H1 (cell line): ENCODE measurements at regions not wholly inside any gene's neighbourhood (a gene's known extent, or its start where the extent isn't known, plus 50 kb on each side); places are given as distances from the start of the nearest gene placed in this dataset.

ENCODE experiments used
- CTCF ChIA-PET: fragments of 300-600 bp; sonication (Branson Sonifier 250); formaldehyde crosslinking; loops from one replicate; lab custom pipeline; 2021; ENCODE audit not compliant: partially characterized antibody; lab: Charles Lee
- POLR2A ChIA-PET: fragments of 300-600 bp; sonication (Branson Sonifier 250); formaldehyde crosslinking; loops from one replicate; lab custom pipeline; 2021; ENCODE audit warnings: inconsistent platforms; ENCODE audit not compliant: partially characterized antibody; lab: Charles Lee
- DNase-seq, 2 experiments: peaks; one replicate each; pipeline versions ENCODE4 v3.0.0 to v3.0.0-alpha.2; 2010 to 2022; ENCODE audit warnings: low spot score in 2 of 2, low read depth in 1 of 2, mixed read lengths in 1 of 2
- FAIRE-seq: peaks from 2 replicates; lab custom pipeline; 2011; peaks lifted over from hg19 to GRCh38; lab: Jason Lieb, UNC
- H2AFZ ChIP-seq: 2 replicates; pipeline ENCODE4 v1.8.1; 2012; ENCODE audit warnings: low read length, inconsistent platforms
- H2AK5ac ChIP-seq: 2 replicates; pipeline ENCODE4 v1.6.1; 2013; ENCODE audit warnings: low read depth, low read length
- H2BK120ac ChIP-seq: replicated peaks from 2 replicates; pipeline ENCODE3; 2013; ENCODE audit warnings: low read depth, low read length, inconsistent platforms
- H2BK12ac ChIP-seq: 2 replicates; pipeline ENCODE4 v1.6.1; 2013; ENCODE audit warnings: low read depth, low read length
- H2BK15ac ChIP-seq: 2 replicates; pipeline ENCODE4 v1.6.1; 2013; ENCODE audit warnings: low read length
- H2BK20ac ChIP-seq: 2 replicates; pipeline ENCODE4 v1.6.1; 2013; ENCODE audit warnings: low read length
- H2BK5ac ChIP-seq: 2 replicates; pipeline ENCODE4 v1.6.1; 2013; ENCODE audit warnings: low read depth, low read length
- H3K14ac ChIP-seq: 2 replicates; pipeline ENCODE4 v1.6.1; 2013; ENCODE audit warnings: inconsistent platforms; ENCODE audit not compliant: insufficient read length
- H3K18ac ChIP-seq: 2 replicates; pipeline ENCODE4 v1.6.1; 2013; ENCODE audit warnings: low read length; ENCODE audit errors: extremely low read depth
- H3K23ac ChIP-seq: 2 replicates; pipeline ENCODE4 v1.6.1; 2013; ENCODE audit warnings: inconsistent platforms; ENCODE audit not compliant: insufficient read length
- H3K23me2 ChIP-seq: 2 replicates; pipeline ENCODE4 v1.6.1; 2013; ENCODE audit warnings: low read depth, low read length
- H3K27ac ChIP-seq: 2 replicates; pipeline ENCODE4 v1.6.1; 2011; ENCODE audit warnings: low read depth, low read length, inconsistent platforms
- H3K27me3 ChIP-seq, 4 experiments: replicated peaks in 1 of 4; 1 replicate in 1 of 4; 2 replicates in 3 of 4; pipeline versions ENCODE4 v1.6.1 to v1.8.1; 2011 to 2013; ENCODE audit warnings: low read length in 3 of 4, mild to moderate bottlenecking in 3 of 4, inconsistent platforms in 2 of 4, mixed read lengths in 2 of 4, moderate library complexity in 1 of 4; ENCODE audit not compliant: control insufficient read depth in 3 of 4, insufficient read depth in 3 of 4; ENCODE audit errors: extremely low read depth in 1 of 4
- H3K36me3 ChIP-seq, 4 experiments: 2 replicates each; pipeline versions ENCODE4 v1.6.1 to v1.8.1; 2011 to 2013; ENCODE audit warnings: mild to moderate bottlenecking in 4 of 4, low read length in 3 of 4, moderate library complexity in 2 of 4, control low read depth in 1 of 4, inconsistent platforms in 1 of 4; ENCODE audit not compliant: insufficient read depth in 4 of 4, control insufficient read depth in 2 of 4
- H3K4ac ChIP-seq: replicated peaks from 2 replicates; pipeline ENCODE3; 2013; ENCODE audit warnings: low read length, low read depth, mixed read lengths, inconsistent platforms; ENCODE audit not compliant: insufficient read length
- H3K4me1 ChIP-seq, 4 experiments: replicated peaks in 1 of 4; 1 replicate in 1 of 4; 2 replicates in 3 of 4; pipeline versions ENCODE4 v1.6.1 to v1.8.1; 2011 to 2013; ENCODE audit warnings: low read length in 3 of 4, inconsistent platforms in 2 of 4, mixed read lengths in 1 of 4; ENCODE audit not compliant: insufficient read depth in 4 of 4, control insufficient read depth in 3 of 4
- H3K4me2 ChIP-seq, 2 experiments: 2 replicates each; pipeline versions ENCODE4 v1.6.1 to v1.8.1; 2011 to 2013; ENCODE audit warnings: low read depth in 2 of 2, low read length in 2 of 2, control low read depth in 1 of 2, inconsistent platforms in 1 of 2, mild to moderate bottlenecking in 1 of 2; ENCODE audit not compliant: insufficient read depth in 1 of 2
- H3K4me3 ChIP-seq, 4 experiments: fragments of 200-600, 300-600 bp in 1 of 4; sonication (generic), shearing (Covaris generic), sonication (Bioruptor Twin) in 1 of 4; 2 replicates each; pipeline versions ENCODE4 v1.5.1 to v1.8.1; 2011 to 2016; ENCODE audit warnings: low read length in 4 of 4, low read depth in 3 of 4, control low read depth in 2 of 4, inconsistent platforms in 2 of 4, mild to moderate bottlenecking in 2 of 4, mixed read lengths in 1 of 4, moderate library complexity in 1 of 4; ENCODE audit not compliant: insufficient read depth in 2 of 4; ENCODE audit errors: extremely low read depth in 1 of 4
- H3K56ac ChIP-seq: replicated peaks from 2 replicates; pipeline ENCODE3; 2013; ENCODE audit warnings: low read depth, mild to moderate bottlenecking, mixed read lengths, low read length, inconsistent platforms; ENCODE audit not compliant: insufficient read length
- H3K79me1 ChIP-seq: 2 replicates; pipeline ENCODE4 v1.6.1; 2013; ENCODE audit warnings: low read depth, low read length, control low read depth
- H3K79me2 ChIP-seq, 2 experiments: 2 replicates each; pipeline versions ENCODE4 v1.6.1 to v1.8.1; 2012 to 2013; ENCODE audit warnings: low read length in 2 of 2, mild to moderate bottlenecking in 2 of 2, inconsistent platforms in 1 of 2; ENCODE audit not compliant: insufficient read depth in 2 of 2, control insufficient read depth in 1 of 2
- H3K9ac ChIP-seq, 4 experiments: replicated peaks in 1 of 4; 1 replicate in 1 of 4; 2 replicates in 3 of 4; pipeline versions ENCODE4 v1.6.1 to v1.8.1; 2011 to 2013; ENCODE audit warnings: low read depth in 3 of 4, low read length in 3 of 4, control low read depth in 2 of 4, mild to moderate bottlenecking in 2 of 4, moderate library complexity in 2 of 4, inconsistent platforms in 1 of 4; ENCODE audit errors: extremely low read depth in 1 of 4
- H3K9me3 ChIP-seq, 2 experiments: 2 replicates each; pipeline versions ENCODE4 v1.6.1 to v1.8.1; 2012 to 2013; ENCODE audit warnings: mild to moderate bottlenecking in 2 of 2, moderate library complexity in 2 of 2, control low read depth in 1 of 2, inconsistent platforms in 1 of 2, low read depth in 1 of 2, low read length in 1 of 2, mixed read lengths in 1 of 2; ENCODE audit not compliant: insufficient read depth in 2 of 2
- H4K20me1 ChIP-seq, 2 experiments: replicated peaks in 1 of 2; 2 replicates each; pipeline versions ENCODE3 to v1.8.1; 2011 to 2013; ENCODE audit warnings: inconsistent platforms in 2 of 2, low read length in 2 of 2, mild to moderate bottlenecking in 1 of 2; ENCODE audit not compliant: insufficient read depth in 2 of 2, control insufficient read depth in 1 of 2
- H4K5ac ChIP-seq: 2 replicates; pipeline ENCODE4 v1.6.1; 2013; ENCODE audit warnings: low read length, low read depth, mixed read lengths, inconsistent platforms; ENCODE audit not compliant: insufficient read length
- H4K8ac ChIP-seq: 2 replicates; pipeline ENCODE4 v1.8.0; 2013; ENCODE audit warnings: mild to moderate bottlenecking, moderate library complexity, low read length, inconsistent platforms; ENCODE audit not compliant: insufficient read depth; ENCODE audit errors: extremely low read depth
- H4K91ac ChIP-seq: replicated peaks from 2 replicates; pipeline ENCODE3; 2013; ENCODE audit warnings: low read length, mixed read lengths, inconsistent platforms; ENCODE audit not compliant: insufficient read length
- RAD21 ChIP-seq, 2 experiments: IDR thresholded peaks in 1 of 2; conservative IDR thresholded peaks in 1 of 2; 2 replicates each; pipeline ENCODE4 v1.6.1; 2011; ENCODE audit warnings: low read depth in 2 of 2, low read length in 2 of 2, improper control_type of control experiment in 1 of 2, inconsistent platforms in 1 of 2, mild to moderate bottlenecking in 1 of 2, moderate library complexity in 1 of 2
- RNF2 ChIP-seq: fragments of 200-900, 300-1000 bp; sonication (generic); IDR thresholded peaks from 2 replicates; pipeline ENCODE4 v1.7.1; 2016; ENCODE audit warnings: borderline replicate concordance, low read depth, mild to moderate bottlenecking, antibody characterized with exemption, low read length; ENCODE audit not compliant: poor library complexity, severe bottlenecking; ENCODE audit errors: missing control alignments
- WGBS, 2 experiments: shearing (Covaris generic) in 1 of 2; methylation state at CpG; one replicate each; pipeline versions ENCODE4 v1.1.6 to v1.1.7; 2013 to 2015; ENCODE audit warnings: low lambda C conversion rate in 2 of 2, mixed read lengths in 2 of 2, inconsistent platforms in 1 of 2, low coverage in 1 of 2, missing lambda C conversion rate in 1 of 2; ENCODE audit not compliant: insufficient replicate concordance in 2 of 2, insufficient coverage in 1 of 2, insufficient read length in 1 of 2; ENCODE audit errors: extremely low coverage in 1 of 2, missing lambda C conversion rate in 1 of 2; 5-methylcytosine and 5-hydroxymethylcytosine counted together

DNA sequence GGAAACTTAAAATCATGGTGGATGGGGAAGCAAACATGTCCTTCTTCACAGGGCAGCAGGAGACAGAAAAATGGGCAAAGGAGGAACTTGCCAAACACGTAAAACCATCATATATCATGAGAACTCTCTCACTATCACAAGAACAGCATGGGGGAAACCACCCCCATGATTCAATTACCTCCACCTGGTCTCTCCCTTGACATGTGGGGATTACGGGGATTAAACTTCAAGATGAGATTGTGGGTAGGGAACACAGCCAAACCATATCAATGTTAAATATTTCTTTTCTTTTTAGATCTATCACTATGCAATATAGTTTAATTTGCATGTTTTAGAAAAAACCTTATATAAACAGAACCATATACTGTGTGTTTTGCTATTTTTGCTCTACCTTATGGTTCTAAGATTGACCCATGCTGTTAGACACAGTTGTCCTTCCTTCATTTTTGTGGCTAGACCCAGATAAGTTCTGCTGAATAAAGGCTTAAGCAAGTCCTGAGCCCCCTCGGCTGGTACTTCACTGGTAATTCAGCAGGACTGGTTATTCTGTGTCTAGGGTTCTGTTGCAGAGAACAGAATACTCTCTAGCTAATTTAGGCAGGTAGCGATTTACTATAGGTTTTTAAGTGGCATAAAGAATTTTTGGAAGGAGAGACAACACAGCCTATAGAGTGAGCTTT lies 253.7 kb upstream of the HMGA2 start:
- 91% methylated on average over 4 of the region's 4 CpGs; no CpG with 5 or more reads in 1 of the 2 experiments for WGBS, 2 experiments
- ChIA-PET POLR2A (no interaction called here), CTCF (no interaction called here)
- H2BK20ac ChIP-seq = no peak overlapping the region
- peaks cover 0 to 1% (median 0%) of the 10 kb centered on the region in 4 experiments; a peak in 1 of 7 replicates for H3K27me3 ChIP-seq
- no peaks in the 10 kb centered on the region for H3K4me1 ChIP-seq
- H3K56ac ChIP-seq = no peak overlapping the region
- no peak overlapping the region for H2BK15ac ChIP-seq
- TF ChIP-seq RAD21 (IDR thresholded peaks at IDR 0.05 in 1 of 2, conservative IDR thresholded peaks at IDR 0.05 in 1 of 2; ENCODE audit: low read depth in 2 of 2, low read length in 2 of 2) = peak; percentile 12 to 33; a peak in 1 of 4 replicates
- TF ChIP-seq RNF2 = no peak
- no peak overlapping the region for H3K4me2 ChIP-seq
- no peak overlapping the region for H3K4me3 ChIP-seq
- H3K27ac ChIP-seq = no peak overlapping the region
- no peak overlapping the region for H4K91ac ChIP-seq
- H3K36me3 ChIP-seq = no peaks in the 10 kb centered on the region
- H3K4ac ChIP-seq = no peak overlapping the region
- no peaks in the 10 kb centered on the region for H3K79me2 ChIP-seq
- no peak overlapping the region for H2BK120ac ChIP-seq
- no peak overlapping the region for H3K14ac ChIP-seq
- FAIRE-seq = no peak
- H4K5ac ChIP-seq = no peak overlapping the region
- H4K20me1 ChIP-seq = no peaks in the 10 kb centered on the region
- H3K79me1 ChIP-seq = no peaks in the 10 kb centered on the region
- H3K18ac ChIP-seq = no peak overlapping the region
- no peak overlapping the region for H4K8ac ChIP-seq
- H3K23me2 ChIP-seq = no peaks in the 10 kb centered on the region
- no peak overlapping the region for H2AFZ ChIP-seq
- no peak for DNase-seq
- H2BK5ac ChIP-seq = no peak overlapping the region
- no peak overlapping the region for H3K9ac ChIP-seq
- no peak overlapping the region for H3K23ac ChIP-seq
- H2AK5ac ChIP-seq = no peak overlapping the region
- H2BK12ac ChIP-seq = no peak overlapping the region
- no peaks in the 10 kb centered on the region for H3K9me3 ChIP-seq
